Gastroesophageal sphincter (tissue), 4 donors: ENCODE measurements at regions not wholly inside any gene's neighbourhood (a gene's known extent, or its start where the extent isn't known, plus 50 kb on each side); places are given as distances from the start of the nearest gene placed in this dataset.

Source experiments
- ATAC-seq: fragments of 150-250 bp; one replicate; pipeline ENCODE4 v1.9.1; 2016; ENCODE audit warnings: mild to moderate bottlenecking, moderate library complexity
- H3K27ac ChIP-seq, 4 donors: fragments of 200-600 bp; sonication (generic) in 3 of 4; 1 replicate in 3 of 4; 2 replicates in 1 of 4; pipeline ENCODE4 v1.5.1; 2016 to 2019
- H3K27me3 ChIP-seq: fragments of 200-600 bp; sonication (generic); one replicate; pipeline ENCODE4 v1.5.1; 2019
- H3K36me3 ChIP-seq, 2 donors: fragments of 200-600 bp; sonication (generic); one replicate each; pipeline ENCODE4 v1.5.1; 2019; ENCODE audit warnings: control low read depth in 1 of 2
- H3K4me1 ChIP-seq, 3 donors: fragments of 200-600 bp; sonication (generic); 1 replicate in 2 of 3; 2 replicates in 1 of 3; pipeline ENCODE4 v1.5.1; 2016 to 2019; ENCODE audit warnings: control low read depth in 2 of 3
- H3K4me3 ChIP-seq, 2 donors: fragments of 200-600 bp; sonication (generic); one replicate each; pipeline ENCODE4 v1.5.1; 2019; ENCODE audit warnings: mild to moderate bottlenecking in 1 of 2, moderate library complexity in 1 of 2
- H3K9me3 ChIP-seq, 3 donors: fragments of 200-600 bp; sonication (generic); one replicate each; pipeline ENCODE4 v1.5.1; 2017 to 2019; ENCODE audit warnings: control low read depth in 2 of 3
- EP300 ChIP-seq: sonication (generic); formaldehyde crosslinking; IDR thresholded peaks from one replicate; pipeline ENCODE4 v1.6.1; 2017; ENCODE audit warnings: antibody characterized with exemption, mild to moderate bottlenecking
- POLR2A ChIP-seq, 2 donors: fragments of 450-650 bp; IDR thresholded peaks; one replicate each; pipeline ENCODE4 v1.6.1; 2017; ENCODE audit warnings: antibody characterized with exemption in 2 of 2, mild to moderate bottlenecking in 2 of 2, moderate library complexity in 1 of 2
- POLR2AphosphoS5 ChIP-seq: sonication (generic); formaldehyde crosslinking; IDR thresholded peaks from one replicate; pipeline ENCODE4 v1.6.1; 2017; ENCODE audit warnings: antibody characterized with exemption
- WGBS, 2 donors: methylation state at CpG; one replicate each; pipeline ENCODE4 v1.1.5; 2018; ENCODE audit warnings: low coverage in 1 of 2; 5-methylcytosine and 5-hydroxymethylcytosine counted together
- TF ChIP-seq, protein P1 (sequence below), 4 experiments: fragments of 200-600 bp in 2 of 4; fragments of 450-650 bp in 2 of 4; sonication (generic) in 1 of 4; IDR thresholded peaks; one replicate each; pipeline ENCODE4 v1.5.1; 2017 to 2019; ENCODE audit warnings: antibody characterized with exemption in 4 of 4, mild to moderate bottlenecking in 2 of 4, moderate library complexity in 2 of 4

DNA sequence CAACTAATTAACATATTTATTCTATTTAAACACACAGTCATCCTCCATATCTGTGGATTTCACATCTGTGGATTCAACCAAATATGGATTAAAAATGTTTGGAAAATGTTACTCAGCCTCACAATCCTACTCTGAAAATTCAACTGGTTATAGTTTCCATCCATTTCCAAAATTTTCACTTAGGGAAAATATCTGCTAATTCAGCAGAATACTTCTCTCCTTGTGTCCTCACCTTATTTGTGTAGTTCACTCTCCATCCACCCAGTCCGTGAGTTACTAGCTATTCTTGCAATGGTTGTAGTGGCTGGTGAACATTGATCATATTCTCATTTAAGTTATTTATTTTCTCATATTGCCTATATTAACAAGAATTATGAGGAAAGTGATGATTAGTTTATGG is 77.6 kb upstream of the PRKCQ start:
- Histone ChIP-seq H3K27me3 (peaks cover 21% of the 10 kb centered on the region), H3K4me3 (no peak overlapping the region), H3K4me1 (no peaks in the 10 kb centered on the region), H3K27ac (no peak overlapping the region), H3K36me3 (no peaks in the 10 kb centered on the region), H3K9me3 (no peaks in the 10 kb centered on the region)
- TF ChIP-seq POLR2A (IDR thresholded peaks at IDR 0.05) (no peak), POLR2AphosphoS5 (no peak), EP300 (no peak)
- TF ChIP-seq, protein P1, sequence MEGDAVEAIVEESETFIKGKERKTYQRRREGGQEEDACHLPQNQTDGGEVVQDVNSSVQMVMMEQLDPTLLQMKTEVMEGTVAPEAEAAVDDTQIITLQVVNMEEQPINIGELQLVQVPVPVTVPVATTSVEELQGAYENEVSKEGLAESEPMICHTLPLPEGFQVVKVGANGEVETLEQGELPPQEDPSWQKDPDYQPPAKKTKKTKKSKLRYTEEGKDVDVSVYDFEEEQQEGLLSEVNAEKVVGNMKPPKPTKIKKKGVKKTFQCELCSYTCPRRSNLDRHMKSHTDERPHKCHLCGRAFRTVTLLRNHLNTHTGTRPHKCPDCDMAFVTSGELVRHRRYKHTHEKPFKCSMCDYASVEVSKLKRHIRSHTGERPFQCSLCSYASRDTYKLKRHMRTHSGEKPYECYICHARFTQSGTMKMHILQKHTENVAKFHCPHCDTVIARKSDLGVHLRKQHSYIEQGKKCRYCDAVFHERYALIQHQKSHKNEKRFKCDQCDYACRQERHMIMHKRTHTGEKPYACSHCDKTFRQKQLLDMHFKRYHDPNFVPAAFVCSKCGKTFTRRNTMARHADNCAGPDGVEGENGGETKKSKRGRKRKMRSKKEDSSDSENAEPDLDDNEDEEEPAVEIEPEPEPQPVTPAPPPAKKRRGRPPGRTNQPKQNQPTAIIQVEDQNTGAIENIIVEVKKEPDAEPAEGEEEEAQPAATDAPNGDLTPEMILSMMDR (IDR thresholded peaks at IDR 0.05) = no peak
- no peak for ATAC-seq
- 100% methylated on average over 1 of the region's 1 CpG for WGBS, 2 donors

DNA sequence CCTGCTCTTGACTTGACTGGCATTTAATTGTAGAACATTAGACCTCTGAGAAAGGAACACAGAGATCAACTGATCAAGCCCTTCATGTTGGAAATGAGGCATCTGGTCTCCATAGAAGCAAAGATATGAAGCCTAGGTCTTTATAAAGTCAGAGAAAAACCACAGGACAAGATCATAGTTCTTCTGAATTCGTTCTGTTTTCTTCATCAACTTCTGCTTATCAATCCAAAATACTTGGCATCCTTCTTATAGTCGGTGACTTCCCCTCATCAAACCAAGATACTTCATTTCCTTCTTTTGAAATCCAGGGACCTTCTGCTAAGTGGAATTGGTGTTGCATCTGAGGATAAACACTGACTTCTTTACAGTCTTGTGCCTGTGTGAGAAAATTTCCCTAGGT is 77.1 kb upstream of the PRKCQ start:
- peaks cover 24% of the 10 kb centered on the region for H3K27me3 ChIP-seq
- H3K27ac ChIP-seq = no peak overlapping the region
- H3K9me3 ChIP-seq = no peaks in the 10 kb centered on the region
- no peak for TF ChIP-seq POLR2AphosphoS5
- TF ChIP-seq POLR2A (IDR thresholded peaks at IDR 0.05) = no peak
- no peak for TF ChIP-seq EP300
- TF ChIP-seq, protein P1 (IDR thresholded peaks at IDR 0.05) = no peak
- H3K4me3 ChIP-seq = no peak overlapping the region
- no peaks in the 10 kb centered on the region for H3K4me1 ChIP-seq
- 67 to 70% methylated on average over 2 of the region's 2 CpGs for WGBS, 2 donors
- no peaks in the 10 kb centered on the region for H3K36me3 ChIP-seq
- ATAC-seq = no peak

DNA sequence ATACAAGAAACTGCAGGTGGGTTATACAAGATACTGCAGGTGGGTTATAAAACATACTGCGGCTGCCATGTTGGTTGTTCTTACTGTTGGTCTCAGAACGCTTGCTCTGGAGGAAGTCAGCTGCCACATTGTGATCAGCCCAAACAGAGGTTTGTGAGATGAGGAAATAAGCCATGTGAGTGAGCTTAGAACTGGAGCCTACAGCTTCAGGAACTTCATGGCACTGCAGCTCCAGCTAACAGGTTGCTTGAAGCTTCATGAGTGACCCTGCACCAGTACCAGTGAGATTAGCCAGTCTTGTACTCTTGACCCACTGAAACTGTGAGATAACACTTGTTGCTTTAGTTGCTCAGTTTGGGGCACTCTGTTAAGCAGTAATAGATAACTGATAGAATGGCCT is 74.5 kb upstream of the PRKCQ start:
- TF ChIP-seq, protein P1 (IDR thresholded peaks at IDR 0.05) = no peak
- no peak for TF ChIP-seq POLR2A (IDR thresholded peaks at IDR 0.05)
- TF ChIP-seq POLR2AphosphoS5 = no peak
- TF ChIP-seq EP300 = no peak
- no peak overlapping the region for H3K27ac ChIP-seq
- no peaks in the 10 kb centered on the region for H3K9me3 ChIP-seq
- WGBS, 2 donors = 80 to 100% methylated on average over 2 of the region's 2 CpGs
- ATAC-seq = no peak
- no peaks in the 10 kb centered on the region for H3K36me3 ChIP-seq
- peaks cover 19% of the 10 kb centered on the region for H3K27me3 ChIP-seq
- no peak overlapping the region for H3K4me3 ChIP-seq
- H3K4me1 ChIP-seq = no peaks in the 10 kb centered on the region

DNA sequence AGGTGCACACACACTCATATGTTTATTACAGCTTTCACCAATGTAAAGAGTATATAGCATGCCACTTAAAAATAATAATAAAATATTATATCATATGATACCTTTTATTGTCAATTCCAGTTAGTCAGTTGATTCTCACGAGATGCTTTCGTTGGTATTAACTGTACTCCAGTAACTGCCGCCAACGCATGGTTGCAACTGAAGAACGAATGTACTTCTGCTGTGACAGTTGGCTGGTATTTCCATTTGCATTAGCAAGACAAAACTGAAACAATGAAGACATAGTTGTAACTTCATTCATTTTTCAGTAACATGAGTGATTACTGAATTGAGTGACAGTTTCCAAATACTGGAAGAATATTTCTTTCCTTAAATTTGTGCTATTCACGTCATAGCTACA is 70.5 kb upstream of the PRKCQ start:
- TF ChIP-seq, protein P1 (IDR thresholded peaks at IDR 0.05) = no peak
- TF ChIP-seq POLR2AphosphoS5 = no peak
- no peak for TF ChIP-seq POLR2A (IDR thresholded peaks at IDR 0.05)
- TF ChIP-seq EP300 = no peak
- no peak for ATAC-seq
- Histone ChIP-seq H3K4me3 (no peak overlapping the region), H3K27me3 (peaks cover 36% of the 10 kb centered on the region), H3K4me1 (no peaks in the 10 kb centered on the region), H3K9me3 (no peaks in the 10 kb centered on the region), H3K27ac (no peak overlapping the region), H3K36me3 (no peaks in the 10 kb centered on the region)
- WGBS, 2 donors = 83 to 84% methylated on average over 6 of the region's 6 CpGs

DNA sequence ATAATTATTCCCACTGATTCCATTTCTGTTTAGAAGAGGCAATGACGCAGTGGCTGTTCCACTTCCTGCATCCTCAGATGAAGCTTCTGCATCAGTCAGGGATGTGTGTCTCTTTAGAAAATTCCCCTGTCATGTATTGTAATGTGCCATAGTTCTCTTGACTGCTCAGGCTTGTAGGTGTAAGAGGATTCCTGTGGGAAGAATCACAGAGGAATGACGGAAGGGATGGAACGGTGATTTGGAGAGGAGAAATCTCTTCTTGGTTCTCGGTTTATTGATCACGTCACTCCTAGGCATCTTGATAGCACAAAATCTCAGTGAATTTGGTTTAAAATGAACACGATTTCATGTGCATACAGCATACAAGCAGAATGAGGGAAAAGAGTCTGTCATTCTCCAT is 69.8 kb upstream of the PRKCQ start:
- ATAC-seq = no peak
- H3K4me1 ChIP-seq = no peaks in the 10 kb centered on the region
- no peak overlapping the region for H3K4me3 ChIP-seq
- no peaks in the 10 kb centered on the region for H3K36me3 ChIP-seq
- no peak overlapping the region for H3K27ac ChIP-seq
- peaks cover 36% of the 10 kb centered on the region for H3K27me3 ChIP-seq
- no peak for TF ChIP-seq POLR2AphosphoS5
- TF ChIP-seq, protein P1 (IDR thresholded peaks at IDR 0.05) = no peak
- TF ChIP-seq EP300 = no peak
- TF ChIP-seq POLR2A (IDR thresholded peaks at IDR 0.05) = no peak
- no peaks in the 10 kb centered on the region for H3K9me3 ChIP-seq
- 72 to 82% methylated on average over 6 of the region's 6 CpGs for WGBS, 2 donors
